ENCODE measurements at regions not wholly inside any gene's neighbourhood (a gene's known extent, or its start where the extent isn't known, plus 50 kb on each side); places are given as distances from the start of the nearest gene placed in this dataset.

DNA sequence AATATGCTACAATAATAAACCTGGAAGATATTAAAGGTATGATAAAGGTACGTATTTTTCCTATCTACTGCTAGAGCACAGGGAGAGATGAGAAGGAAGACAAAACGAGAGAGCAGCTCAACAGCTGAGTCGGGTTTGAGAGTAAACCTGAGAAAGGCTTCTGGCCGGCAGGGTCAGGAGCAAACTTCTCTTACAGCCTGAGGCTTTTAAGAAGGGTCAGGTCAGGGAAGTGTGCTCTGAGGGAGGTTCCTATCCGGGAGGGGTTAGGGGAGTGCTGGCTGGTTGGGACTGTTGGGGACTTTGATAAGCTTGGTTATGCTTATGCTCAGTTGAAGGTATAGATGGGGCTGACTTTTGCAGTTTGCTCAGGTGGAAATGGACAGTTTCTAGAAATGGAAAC, 77.7 kb upstream of the PRR20A start:
- TF ChIP-seq, protein P1, sequence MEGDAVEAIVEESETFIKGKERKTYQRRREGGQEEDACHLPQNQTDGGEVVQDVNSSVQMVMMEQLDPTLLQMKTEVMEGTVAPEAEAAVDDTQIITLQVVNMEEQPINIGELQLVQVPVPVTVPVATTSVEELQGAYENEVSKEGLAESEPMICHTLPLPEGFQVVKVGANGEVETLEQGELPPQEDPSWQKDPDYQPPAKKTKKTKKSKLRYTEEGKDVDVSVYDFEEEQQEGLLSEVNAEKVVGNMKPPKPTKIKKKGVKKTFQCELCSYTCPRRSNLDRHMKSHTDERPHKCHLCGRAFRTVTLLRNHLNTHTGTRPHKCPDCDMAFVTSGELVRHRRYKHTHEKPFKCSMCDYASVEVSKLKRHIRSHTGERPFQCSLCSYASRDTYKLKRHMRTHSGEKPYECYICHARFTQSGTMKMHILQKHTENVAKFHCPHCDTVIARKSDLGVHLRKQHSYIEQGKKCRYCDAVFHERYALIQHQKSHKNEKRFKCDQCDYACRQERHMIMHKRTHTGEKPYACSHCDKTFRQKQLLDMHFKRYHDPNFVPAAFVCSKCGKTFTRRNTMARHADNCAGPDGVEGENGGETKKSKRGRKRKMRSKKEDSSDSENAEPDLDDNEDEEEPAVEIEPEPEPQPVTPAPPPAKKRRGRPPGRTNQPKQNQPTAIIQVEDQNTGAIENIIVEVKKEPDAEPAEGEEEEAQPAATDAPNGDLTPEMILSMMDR (IDR thresholded peaks at IDR 0.05) = no peak
- TF ChIP-seq POLR2A (IDR thresholded peaks at IDR 0.05) (no peak), POLR2AphosphoS5 (IDR thresholded peaks at IDR 0.05) (no peak), EP300 (IDR thresholded peaks at IDR 0.05) (no peak)

Measured in suprapubic skin (tissue), 4 donors.